GM12878 (cell line): ENCODE measurements at regions not wholly inside any gene's neighbourhood (a gene's known extent, or its start where the extent isn't known, plus 50 kb on each side); places are given as distances from the start of the nearest gene placed in this dataset.

Experiments used
- ATAC-seq: fragments of 200-7000 bp; cut with Tn5 transposase; 3 replicates; pipeline ENCODE4 v1.9.1; 2020; ENCODE audit warnings: mild to moderate bottlenecking, moderate library complexity
- BruUV-seq: library from RNA; stranded (reverse); fragments of 400-500 nt; replicated peaks from 2 replicates; lab custom pipeline; 2021; lab: Mats Ljungman, UMichigan
- CTCF ChIA-PET: fragments of 300-600 bp; sonication (Branson Sonifier 250); formaldehyde crosslinking; extraction: SDS; loops from one replicate; lab custom pipeline; 2021; ENCODE audit warnings: inconsistent platforms; lab: Yijun Ruan, JAX
- POLR2A ChIA-PET: fragments of 350-600 bp; formaldehyde crosslinking; extraction: SDS; loops from one replicate; lab custom pipeline; 2021; ENCODE audit warnings: inconsistent platforms; lab: Charles Lee
- RAD21 ChIA-PET: fragments of 300-600 bp; sonication (Branson Sonifier 250); formaldehyde crosslinking; loops from one replicate; lab custom pipeline; 2023; ENCODE audit warnings: antibody characterized with exemption; ENCODE audit not compliant: unreplicated experiment; lab: Charles Lee
- SMC1A ChIA-PET: fragments of 300-600 bp; sonication (Branson Sonifier 250); formaldehyde crosslinking; loops from one replicate; lab custom pipeline; 2023; ENCODE audit not compliant: unreplicated experiment, uncharacterized antibody; lab: Charles Lee
- DNase-seq: peaks from one replicate; pipeline ENCODE4 v3.0.0-alpha.2; 2011; ENCODE audit warnings: low read depth, low spot score
- FAIRE-seq: peaks from 3 replicates; lab custom pipeline; 2011; peaks lifted over from hg19 to GRCh38; lab: Jason Lieb, UNC
- H2AFZ ChIP-seq: 2 replicates; pipeline ENCODE4 v1.6.0; 2011; ENCODE audit warnings: low read depth, low read length, control low read depth; ENCODE audit not compliant: control insufficient read depth
- H3K27ac ChIP-seq: 2 replicates; pipeline ENCODE4 v1.5.1; 2011; ENCODE audit warnings: control low read depth; ENCODE audit not compliant: control insufficient read depth, insufficient read depth
- H3K27me3 ChIP-seq, 2 experiments: replicated peaks in 1 of 2; 2 replicates each; pipeline versions ENCODE4 v1.6.0 to v1.6.1; 2011; ENCODE audit warnings: low read length in 1 of 2; ENCODE audit not compliant: control insufficient read depth in 2 of 2, insufficient read depth in 2 of 2
- H3K36me3 ChIP-seq, 2 experiments: 2 replicates each; pipeline ENCODE4 v1.5.1; 2011; ENCODE audit warnings: low read length in 1 of 2; ENCODE audit not compliant: control insufficient read depth in 2 of 2, insufficient read depth in 2 of 2
- H3K4me1 ChIP-seq: 2 replicates; pipeline ENCODE4 v1.6.1; 2011; ENCODE audit warnings: mild to moderate bottlenecking, low read length, moderate library complexity, mixed read lengths; ENCODE audit not compliant: control insufficient read depth, insufficient read depth
- H3K4me2 ChIP-seq: 2 replicates; pipeline ENCODE4 v1.6.0; 2011; ENCODE audit warnings: control low read depth; ENCODE audit not compliant: control insufficient read depth, insufficient read depth
- H3K4me3 ChIP-seq: fragments of 200-600 bp; sonication (generic); 2 replicates; pipeline ENCODE4 v1.5.1; 2016
- H3K79me2 ChIP-seq: 2 replicates; pipeline ENCODE4 v1.6.0; 2011; ENCODE audit warnings: low read length; ENCODE audit not compliant: control insufficient read depth, insufficient read depth
- H3K9ac ChIP-seq: 2 replicates; pipeline ENCODE4 v1.8.0; 2011; ENCODE audit warnings: low read length, control low read depth, mixed read lengths; ENCODE audit not compliant: control insufficient read depth, insufficient read depth
- H3K9me3 ChIP-seq: replicated peaks from 3 replicates; pipeline ENCODE4 v1.5.1; 2011; ENCODE audit warnings: mild to moderate bottlenecking, low read length; ENCODE audit not compliant: control insufficient read depth, insufficient read depth
- H4K20me1 ChIP-seq: 2 replicates; pipeline ENCODE4 v1.6.0; 2011; ENCODE audit not compliant: control insufficient read depth, insufficient read depth
- CBFB ChIP-seq: IDR thresholded peaks from 2 replicates; pipeline ENCODE4 v1.6.1; 2016; ENCODE audit warnings: antibody characterized with exemption, low read depth
- EGR1 ChIP-seq, 2 experiments: IDR thresholded peaks; 1 replicate in 1 of 2; 2 replicates in 1 of 2; pipeline ENCODE4 v1.6.1; 2011 to 2012; ENCODE audit warnings: low read depth in 2 of 2, low read length in 2 of 2, borderline replicate concordance in 1 of 2, mild to moderate bottlenecking in 1 of 2, moderate library complexity in 1 of 2
- ESRRA ChIP-seq: IDR thresholded peaks from 2 replicates; pipeline ENCODE4 v1.6.1; 2012; ENCODE audit warnings: mild to moderate bottlenecking, low read length, improper control_type of control experiment
- GABPA ChIP-seq: IDR thresholded peaks from 2 replicates; pipeline ENCODE4 v1.6.1; 2014; ENCODE audit warnings: antibody characterized with exemption, low read depth, mild to moderate bottlenecking, inconsistent platforms
- IKZF1 ChIP-seq: fragments of 450-650 bp; conservative IDR thresholded peaks from 2 replicates; pipeline ENCODE4 v1.6.1; 2017; ENCODE audit warnings: antibody characterized with exemption, mild to moderate bottlenecking
- KDM1A ChIP-seq: fragments of 200-600 bp; sonication (generic); IDR thresholded peaks from 2 replicates; pipeline ENCODE4 v1.6.1; 2016; ENCODE audit warnings: borderline replicate concordance
- LARP7 ChIP-seq: fragments of 450-650 bp; IDR thresholded peaks from 2 replicates; pipeline ENCODE4 v1.6.1; 2017; ENCODE audit warnings: mild to moderate bottlenecking
- MYB ChIP-seq: fragments of 150-350 bp; IDR thresholded peaks from 2 replicates; pipeline ENCODE4 v1.6.1; 2014; ENCODE audit warnings: mild to moderate bottlenecking, low read depth, low read length, borderline replicate concordance
- NBN ChIP-seq: fragments of 450-650 bp; IDR thresholded peaks from 2 replicates; pipeline ENCODE4 v1.6.1; 2016
- NRF1 ChIP-seq: conservative IDR thresholded peaks from 2 replicates; pipeline ENCODE4 v1.6.1; 2011; ENCODE audit warnings: mild to moderate bottlenecking, low read depth, low read length, improper control_type of control experiment
- POLR2A ChIP-seq: IDR thresholded peaks from 2 replicates; pipeline ENCODE4 v1.6.1; 2011; ENCODE audit warnings: low read depth, mild to moderate bottlenecking, low read length
- RB1 ChIP-seq: fragments of 450-650 bp; formaldehyde crosslinking; IDR thresholded peaks from 2 replicates; pipeline ENCODE4 v1.6.1; 2017; ENCODE audit warnings: mild to moderate bottlenecking, borderline replicate concordance
- TARDBP ChIP-seq: IDR thresholded peaks from 2 replicates; pipeline ENCODE4 v1.6.1; 2016; ENCODE audit warnings: borderline replicate concordance
- TBL1XR1 ChIP-seq: IDR thresholded peaks from 2 replicates; pipeline ENCODE4 v1.6.1; 2012; ENCODE audit warnings: low read depth, low read length, improper control_type of control experiment
- YY1 ChIP-seq: IDR thresholded peaks from 2 replicates; pipeline ENCODE4 v1.6.1; 2011; ENCODE audit warnings: low read depth, mild to moderate bottlenecking, low read length
- WGBS: methylation state at CpG from one replicate; pipeline ENCODE4 v1.1.6; 2016; ENCODE audit warnings: low lambda C conversion rate; ENCODE audit not compliant: insufficient replicate concordance, insufficient coverage; ENCODE audit errors: missing lambda C conversion rate; 5-methylcytosine and 5-hydroxymethylcytosine counted together
- in situ Hi-C: fragments of 300-500 bp; cut with MboI; formaldehyde crosslinking; loops from 9 replicates; pipeline ENCODE4 v1.14.3; 2018; ENCODE audit warnings: mixed read lengths
- intact Hi-C: fragments of 100-400 bp; cut with micrococcal nuclease; formaldehyde crosslinking; loops from one replicate; pipeline ENCODE4 v1.14.2; 2022; ENCODE audit not compliant: unreplicated experiment
- TF ChIP-seq, protein P1 (sequence below): fragments of 450-650 bp; IDR thresholded peaks from 2 replicates; pipeline ENCODE4 v1.6.1; 2017; ENCODE audit warnings: borderline replicate concordance
- TF ChIP-seq, protein P2 (sequence below): fragments of 450-650 bp; IDR thresholded peaks from 2 replicates; pipeline ENCODE4 v1.6.1; 2016; ENCODE audit warnings: mild to moderate bottlenecking

GRCh38 chr5:57582578-57583070, 100.0 kb upstream of the ACTBL2 start:
- Histone ChIP-seq H3K79me2 (no peaks in the 10 kb centered on the region), H3K4me2 (no peak overlapping the region), H3K27me3 (no peaks in the 10 kb centered on the region), H3K36me3 (no peaks in the 10 kb centered on the region), H3K4me3 (no peak overlapping the region), H3K9ac (no peak overlapping the region), H3K4me1 (no peaks in the 10 kb centered on the region), H4K20me1 (no peaks in the 10 kb centered on the region), H2AFZ (no peak overlapping the region), H3K27ac (no peak overlapping the region), H3K9me3 (no peaks in the 10 kb centered on the region)
- SMC1A ChIA-PET = interaction anchor here (1.0 to 2.1 kb wide), 6 partner anchors 9 to 35 kb away, joined by 3 to 7 read pairs (median 3); no protein-coding TSS in a partner anchor
- CTCF ChIA-PET = interaction anchor here (1.2 kb wide), 1 partner anchor 11 kb away, joined by 3 read pairs; no protein-coding TSS in a partner anchor
- no peak for DNase-seq
- no TSS peak for BruUV-seq
- in situ Hi-C loops (no loop called here), intact Hi-C loops (no loop called here)
- TF ChIP-seq IKZF1 = no peak
- no peak for TF ChIP-seq YY1
- TF ChIP-seq, protein P1, sequence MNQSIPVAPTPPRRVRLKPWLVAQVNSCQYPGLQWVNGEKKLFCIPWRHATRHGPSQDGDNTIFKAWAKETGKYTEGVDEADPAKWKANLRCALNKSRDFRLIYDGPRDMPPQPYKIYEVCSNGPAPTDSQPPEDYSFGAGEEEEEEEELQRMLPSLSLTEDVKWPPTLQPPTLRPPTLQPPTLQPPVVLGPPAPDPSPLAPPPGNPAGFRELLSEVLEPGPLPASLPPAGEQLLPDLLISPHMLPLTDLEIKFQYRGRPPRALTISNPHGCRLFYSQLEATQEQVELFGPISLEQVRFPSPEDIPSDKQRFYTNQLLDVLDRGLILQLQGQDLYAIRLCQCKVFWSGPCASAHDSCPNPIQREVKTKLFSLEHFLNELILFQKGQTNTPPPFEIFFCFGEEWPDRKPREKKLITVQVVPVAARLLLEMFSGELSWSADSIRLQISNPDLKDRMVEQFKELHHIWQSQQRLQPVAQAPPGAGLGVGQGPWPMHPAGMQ = no peak
- TF ChIP-seq MYB = no peak
- TF ChIP-seq LARP7 = no peak
- TF ChIP-seq GABPA = no peak
- TF ChIP-seq RB1 = no peak
- no peak for TF ChIP-seq CBFB
- TF ChIP-seq TBL1XR1 = no peak
- TF ChIP-seq NBN = no peak
- TF ChIP-seq ESRRA = no peak
- no peak for TF ChIP-seq POLR2A
- TF ChIP-seq KDM1A = no peak
- TF ChIP-seq TARDBP = no peak
- no peak for TF ChIP-seq EGR1 (IDR thresholded peaks at IDR 0.05; ENCODE audit: borderline replicate concordance in 1 of 2, low read depth in 2 of 2, low read length in 2 of 2)
- TF ChIP-seq, protein P2, sequence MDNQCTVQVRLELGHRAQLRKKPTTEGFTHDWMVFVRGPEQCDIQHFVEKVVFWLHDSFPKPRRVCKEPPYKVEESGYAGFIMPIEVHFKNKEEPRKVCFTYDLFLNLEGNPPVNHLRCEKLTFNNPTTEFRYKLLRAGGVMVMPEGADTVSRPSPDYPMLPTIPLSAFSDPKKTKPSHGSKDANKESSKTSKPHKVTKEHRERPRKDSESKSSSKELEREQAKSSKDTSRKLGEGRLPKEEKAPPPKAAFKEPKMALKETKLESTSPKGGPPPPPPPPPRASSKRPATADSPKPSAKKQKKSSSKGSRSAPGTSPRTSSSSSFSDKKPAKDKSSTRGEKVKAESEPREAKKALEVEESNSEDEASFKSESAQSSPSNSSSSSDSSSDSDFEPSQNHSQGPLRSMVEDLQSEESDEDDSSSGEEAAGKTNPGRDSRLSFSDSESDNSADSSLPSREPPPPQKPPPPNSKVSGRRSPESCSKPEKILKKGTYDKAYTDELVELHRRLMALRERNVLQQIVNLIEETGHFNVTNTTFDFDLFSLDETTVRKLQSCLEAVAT = no peak
- TF ChIP-seq NRF1 = no peak
- no peak for ATAC-seq
- RAD21 ChIA-PET = interaction anchor here (0.6 kb wide), 1 partner anchor 41 kb away, joined by 4 read pairs; no protein-coding TSS in a partner anchor
- WGBS = 10% methylated on average over 3 of the region's 3 CpGs
- POLR2A ChIA-PET = interaction anchor here (1.0 kb wide), 1 partner anchor 9 kb away, joined by 3 read pairs; no protein-coding TSS in a partner anchor
- no peak for FAIRE-seq
